Astrocyte of the cerebellum (primary cell): ENCODE measurements at regions not wholly inside any gene's neighbourhood (a gene's known extent, or its start where the extent isn't known, plus 50 kb on each side); places are given as distances from the start of the nearest gene placed in this dataset.

ENCODE experiments used
- DNase-seq: peaks from one replicate; pipeline ENCODE4 v3.0.0-alpha.2; 2011; ENCODE audit warnings: low read depth
- H3K4me3 ChIP-seq: 2 replicates; pipeline ENCODE4 v1.5.1; 2011; ENCODE audit warnings: mild to moderate bottlenecking, low read depth, low read length, moderate library complexity
- in situ Hi-C: cut with HindIII; loops from 2 replicates; pipeline ENCODE4 v1.10.0; 2017; ENCODE audit warnings: low sequenced_read_pairs
- TF ChIP-seq, protein P1 (sequence below): IDR thresholded peaks from 2 replicates; pipeline ENCODE4 v1.5.1; 2012; ENCODE audit warnings: low read length, low read depth, moderate library complexity, mild to moderate bottlenecking; ENCODE audit errors: missing control alignments

DNA sequence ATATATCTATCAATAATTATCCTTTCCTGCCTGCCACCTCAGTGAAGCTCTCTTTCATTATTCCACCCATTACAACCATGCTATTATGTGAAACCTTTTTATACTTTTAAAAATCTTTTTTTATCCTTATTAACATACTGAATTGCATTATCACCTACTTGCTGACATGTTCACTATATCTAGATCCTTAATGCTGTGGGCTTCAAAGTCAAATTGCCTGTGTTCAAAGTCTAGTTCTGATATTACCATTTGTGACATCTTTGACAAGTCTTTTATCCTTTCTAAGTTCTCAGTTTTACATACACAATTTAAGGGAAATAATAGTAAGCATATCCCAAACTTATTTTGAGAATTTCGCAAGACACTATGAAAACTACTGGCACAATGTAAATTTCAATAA is 2239.4 kb downstream of the LRRC4C start:
- in situ Hi-C loops, result no loop called here

DNA sequence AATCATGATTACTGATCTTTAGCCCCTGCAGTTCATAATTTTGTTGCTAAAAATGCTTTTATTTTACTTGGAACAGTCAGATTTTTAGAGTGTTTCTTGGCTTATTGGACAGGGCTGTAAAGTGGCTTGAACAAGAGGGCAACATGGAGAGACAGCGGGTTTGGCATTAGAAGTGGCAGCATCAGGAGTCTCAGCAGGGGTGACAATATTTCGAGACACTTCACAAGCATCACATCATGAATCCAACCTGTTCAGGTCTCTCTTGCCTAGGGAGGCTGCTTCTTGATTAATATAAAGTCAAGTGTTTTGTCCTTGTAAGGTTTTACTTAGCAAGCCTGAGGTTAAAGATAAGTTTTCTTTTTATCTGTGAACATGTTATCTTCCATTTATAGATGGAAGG is 2249.5 kb downstream of the LRRC4C start:
- in situ Hi-C loops, result no loop called here
- no peak overlapping the region for H3K4me3 ChIP-seq
- DNase-seq, result no peak
- TF ChIP-seq, protein P1, sequence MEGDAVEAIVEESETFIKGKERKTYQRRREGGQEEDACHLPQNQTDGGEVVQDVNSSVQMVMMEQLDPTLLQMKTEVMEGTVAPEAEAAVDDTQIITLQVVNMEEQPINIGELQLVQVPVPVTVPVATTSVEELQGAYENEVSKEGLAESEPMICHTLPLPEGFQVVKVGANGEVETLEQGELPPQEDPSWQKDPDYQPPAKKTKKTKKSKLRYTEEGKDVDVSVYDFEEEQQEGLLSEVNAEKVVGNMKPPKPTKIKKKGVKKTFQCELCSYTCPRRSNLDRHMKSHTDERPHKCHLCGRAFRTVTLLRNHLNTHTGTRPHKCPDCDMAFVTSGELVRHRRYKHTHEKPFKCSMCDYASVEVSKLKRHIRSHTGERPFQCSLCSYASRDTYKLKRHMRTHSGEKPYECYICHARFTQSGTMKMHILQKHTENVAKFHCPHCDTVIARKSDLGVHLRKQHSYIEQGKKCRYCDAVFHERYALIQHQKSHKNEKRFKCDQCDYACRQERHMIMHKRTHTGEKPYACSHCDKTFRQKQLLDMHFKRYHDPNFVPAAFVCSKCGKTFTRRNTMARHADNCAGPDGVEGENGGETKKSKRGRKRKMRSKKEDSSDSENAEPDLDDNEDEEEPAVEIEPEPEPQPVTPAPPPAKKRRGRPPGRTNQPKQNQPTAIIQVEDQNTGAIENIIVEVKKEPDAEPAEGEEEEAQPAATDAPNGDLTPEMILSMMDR, result no peak

More for the DNA sequence above, 2239.4 kb downstream of the LRRC4C start:
- TF ChIP-seq, protein P1, result no peak
- DNase-seq, result no peak
- H3K4me3 ChIP-seq, result no peak overlapping the region

DNA sequence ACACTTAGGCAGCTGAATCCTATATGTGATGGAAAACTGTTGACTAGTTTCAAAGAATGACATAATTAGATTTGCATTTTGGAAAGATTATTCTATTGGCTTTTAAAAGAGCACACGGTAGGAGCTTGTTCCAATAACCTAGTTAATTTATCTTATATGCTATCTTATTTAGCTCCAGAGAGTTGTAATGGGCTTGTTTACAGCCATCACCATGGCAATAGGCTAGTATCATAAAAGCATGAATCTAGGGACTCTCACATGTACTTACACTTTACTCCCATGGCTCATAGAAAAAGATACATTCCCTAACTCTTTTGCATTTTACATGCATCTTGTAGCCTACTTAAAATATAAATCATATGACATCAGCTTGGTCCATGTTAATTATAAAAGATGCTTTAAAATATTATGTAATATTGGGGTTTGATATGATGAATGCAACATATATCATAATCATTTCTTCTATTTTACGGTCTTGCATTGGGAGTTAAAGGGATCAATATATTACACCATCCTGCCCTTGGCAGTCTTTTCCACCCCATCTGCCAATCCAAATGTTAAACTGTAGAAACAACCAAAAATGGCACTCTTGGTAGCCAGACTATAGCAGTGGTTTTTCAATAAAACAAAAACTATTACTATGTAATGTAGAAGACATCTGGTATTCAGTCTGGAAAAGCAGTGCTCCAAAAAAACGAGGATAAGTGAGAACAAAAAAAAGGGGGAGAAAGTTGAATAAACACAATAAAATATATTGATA is 2254.0 kb downstream of the LRRC4C start:
- TF ChIP-seq, protein P1, result no peak
- in situ Hi-C loops, result no loop called here
- DNase-seq, result no peak
- H3K4me3 ChIP-seq, result no peak overlapping the region

DNA sequence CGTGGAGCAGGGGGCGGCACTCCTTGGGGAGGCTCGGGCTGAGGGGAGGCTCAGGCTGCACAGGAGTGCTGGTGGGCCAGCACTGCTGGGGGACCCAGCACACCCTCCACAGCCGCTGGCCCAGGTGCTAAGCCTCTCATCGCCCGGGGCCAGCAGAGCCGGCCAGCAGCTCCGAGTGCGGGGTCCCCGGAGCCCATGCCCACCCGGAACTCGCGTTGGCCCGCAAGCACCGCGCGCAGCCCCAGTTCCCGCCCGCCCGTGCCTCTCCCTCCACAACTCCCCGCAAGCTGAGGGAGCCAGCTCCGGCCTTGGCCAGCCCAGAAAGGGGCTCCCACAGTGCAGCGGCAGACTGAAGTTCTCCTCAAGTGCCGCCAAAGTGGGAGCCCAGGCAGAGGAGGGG is 2266.8 kb downstream of the LRRC4C start:
- TF ChIP-seq, protein P1, result no peak
- DNase-seq, result no peak
- in situ Hi-C loops, result no loop called here

DNA sequence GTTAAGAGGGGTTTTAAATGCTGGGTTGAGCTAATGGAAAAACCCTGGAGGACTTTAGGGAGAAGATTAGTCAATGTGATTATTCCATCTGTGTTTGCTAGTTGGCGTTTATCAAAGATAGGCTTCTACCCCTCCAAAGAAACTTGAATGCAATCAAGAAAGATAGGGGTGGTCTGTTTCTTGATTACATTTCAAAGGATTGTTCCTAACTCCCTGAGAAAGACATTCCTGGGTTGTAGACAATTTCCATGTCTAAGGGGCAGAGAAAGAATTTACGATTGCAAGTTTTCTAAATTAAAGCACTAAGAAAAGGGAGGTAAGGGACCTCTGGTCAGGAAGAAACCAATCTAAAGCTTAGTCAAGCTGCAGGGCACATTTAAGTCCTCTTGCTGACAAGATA is 2268.7 kb downstream of the LRRC4C start:
- no peak for DNase-seq
- in situ Hi-C loops, result no loop called here
- no peak overlapping the region for H3K4me3 ChIP-seq
- TF ChIP-seq, protein P1, result no peak

More for the DNA sequence above, 2266.8 kb downstream of the LRRC4C start:
- no peak overlapping the region for H3K4me3 ChIP-seq

DNA sequence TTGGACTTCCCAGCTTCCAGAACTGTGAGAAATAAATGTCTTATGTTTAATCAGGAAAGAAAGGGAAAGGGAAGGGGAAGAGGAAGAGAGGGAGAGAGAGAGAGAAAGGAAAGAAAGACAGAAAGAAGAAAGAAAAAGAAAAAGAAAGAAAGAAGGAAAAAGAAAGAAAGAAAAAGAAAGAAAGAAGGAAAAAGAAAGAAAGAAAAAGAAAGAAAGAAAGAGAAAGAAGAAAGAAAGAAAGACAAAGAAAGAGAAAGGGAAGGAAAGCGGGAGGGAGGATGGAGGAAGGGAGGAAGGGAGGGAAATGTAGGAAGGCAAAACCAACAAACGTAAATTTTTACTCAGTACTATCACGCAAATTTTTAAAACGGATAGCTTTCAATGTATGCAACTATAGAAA is 2281.8 kb downstream of the LRRC4C start:
- TF ChIP-seq, protein P1, result no peak
- DNase-seq, result no peak
- H3K4me3 ChIP-seq, result no peak overlapping the region
- in situ Hi-C loops, result no loop called here
